ENCODE measurements at regions not wholly inside any gene's neighbourhood (a gene's known extent, or its start where the extent isn't known, plus 50 kb on each side); places are given as distances from the start of the nearest gene placed in this dataset. TPM values are rescaled to one million over a fixed set of nuclear protein-coding genes. Genes with fewer than 3 reads are reported as not detected.

- ATAC-seq (ENCODE audit: low FRiP score), result no peak
- no peak for DNase-seq (ENCODE audit: low spot score)
Observed at GRCh38 chr12:14307004-14307403, 58.5 kb upstream of the ATF7IP start.

GRCh38 chr12:14308516-14308915 is 57.0 kb upstream of the ATF7IP start:
- DNase-seq (ENCODE audit: low spot score) (no peak), ATAC-seq (ENCODE audit: low FRiP score) (no peak)
- no peak for TF ChIP-seq CTCF (IDR thresholded peaks at IDR 0.05)

More at GRCh38 chr12:14307004-14307403, 58.5 kb upstream of the ATF7IP start:
- TF ChIP-seq CTCF (IDR thresholded peaks at IDR 0.05), result no peak

GRCh38 chr12:14310866-14311265 is 54.6 kb upstream of the ATF7IP start:
- no peak for DNase-seq (ENCODE audit: low spot score)
- TF ChIP-seq CTCF (IDR thresholded peaks at IDR 0.05), result no peak
- ATAC-seq (ENCODE audit: low FRiP score), result no peak

GRCh38 chr12:14313379-14314138 is 51.9 kb upstream of the ATF7IP start:
- TF ChIP-seq CTCF (IDR thresholded peaks at IDR 0.05), result no peak
- ATAC-seq (ENCODE audit: low FRiP score) (no peak), DNase-seq (ENCODE audit: low spot score) (no peak)

GRCh38 chr12:14314801-14315200 is 50.7 kb upstream of the ATF7IP start:
- ATAC-seq (ENCODE audit: low FRiP score) (no peak), DNase-seq (ENCODE audit: low spot score) (no peak)
- TF ChIP-seq CTCF (IDR thresholded peaks at IDR 0.05), result no peak

GRCh38 chr12:14315501-14315900 is 50.0 kb upstream of the ATF7IP start:
- DNase-seq (ENCODE audit: low spot score), result no peak
- no peak for TF ChIP-seq CTCF (IDR thresholded peaks at IDR 0.05)
- no peak for ATAC-seq (ENCODE audit: low FRiP score)

Small RNAs in the stretch of these regions (small RNA-seq; reads per million reads assigned to genes)
- gene AC092470.1 (not detected), gene AC135001.1 (not detected), gene MRPS18CP4 (not detected), gene RNU6-491P (not detected)

Measured in omental fat pad (tissue), 3 donors.